Small intestine (tissue), 7 donors: ENCODE measurements at regions not wholly inside any gene's neighbourhood (a gene's known extent, or its start where the extent isn't known, plus 50 kb on each side); places are given as distances from the start of the nearest gene placed in this dataset.
"Not testable (repeated sequence)": the region's sequence is repeated elsewhere in the genome, so short reads cannot be mapped to it uniquely, and the experiment has no call there.

Experiments
- DNase-seq, 2 donors: peaks; one replicate each; pipeline versions ENCODE4 v3.0.0 to v3.0.0-alpha.2; 2013
- FAIRE-seq: peaks from 2 replicates; lab custom pipeline; 2012; peaks lifted over from hg19 to GRCh38; lab: Jason Lieb, UNC
- H3K27ac ChIP-seq, 3 donors: one replicate each; pipeline ENCODE4 v1.5.1; 2013; ENCODE audit warnings: low read length in 2 of 3, mild to moderate bottlenecking in 2 of 3, control low read depth in 1 of 3, inconsistent platforms in 1 of 3, low read depth in 1 of 3, moderate library complexity in 1 of 3
- H3K27me3 ChIP-seq, 3 donors: one replicate each; pipeline ENCODE4 v1.6.1; 2013; ENCODE audit warnings: low read length in 3 of 3, inconsistent platforms in 1 of 3; ENCODE audit not compliant: control insufficient read depth in 3 of 3, insufficient read depth in 3 of 3
- H3K36me3 ChIP-seq, 3 donors: one replicate each; pipeline ENCODE4 v1.6.1; 2013; ENCODE audit warnings: low read length in 3 of 3, inconsistent platforms in 1 of 3, low read depth in 1 of 3, mild to moderate bottlenecking in 1 of 3, moderate library complexity in 1 of 3; ENCODE audit not compliant: control insufficient read depth in 3 of 3, insufficient read depth in 2 of 3
- H3K4me1 ChIP-seq, 3 donors: one replicate each; pipeline ENCODE4 v1.6.1; 2013; ENCODE audit warnings: low read length in 2 of 3, inconsistent platforms in 1 of 3, low read depth in 1 of 3, mild to moderate bottlenecking in 1 of 3, moderate library complexity in 1 of 3; ENCODE audit not compliant: control insufficient read depth in 3 of 3, insufficient read depth in 2 of 3
- H3K4me3 ChIP-seq, 3 donors: one replicate each; pipeline ENCODE4 v1.5.1; 2013; ENCODE audit warnings: low read length in 3 of 3, control low read depth in 1 of 3, inconsistent platforms in 1 of 3, low read depth in 1 of 3, mild to moderate bottlenecking in 1 of 3, moderate library complexity in 1 of 3
- H3K9me3 ChIP-seq, 2 donors: one replicate each; pipeline ENCODE4 v1.6.1; 2013; ENCODE audit warnings: low read depth in 1 of 2, low read length in 1 of 2; ENCODE audit not compliant: control insufficient read depth in 2 of 2, insufficient read depth in 1 of 2
- WGBS, 3 donors: extraction: QIAGEN DNeasy Blood & Tissue Kit; methylation state at CpG; one replicate each; pipeline ENCODE4 v1.1.7; 2013; 5-methylcytosine and 5-hydroxymethylcytosine counted together
- donor health status: healthy with polysubstance abuse.
- donor health status: control.
- donor health status: control.
- donor health status: Bipolar disorder and iron deficiency.
- donor health status: healthy.

DNA sequence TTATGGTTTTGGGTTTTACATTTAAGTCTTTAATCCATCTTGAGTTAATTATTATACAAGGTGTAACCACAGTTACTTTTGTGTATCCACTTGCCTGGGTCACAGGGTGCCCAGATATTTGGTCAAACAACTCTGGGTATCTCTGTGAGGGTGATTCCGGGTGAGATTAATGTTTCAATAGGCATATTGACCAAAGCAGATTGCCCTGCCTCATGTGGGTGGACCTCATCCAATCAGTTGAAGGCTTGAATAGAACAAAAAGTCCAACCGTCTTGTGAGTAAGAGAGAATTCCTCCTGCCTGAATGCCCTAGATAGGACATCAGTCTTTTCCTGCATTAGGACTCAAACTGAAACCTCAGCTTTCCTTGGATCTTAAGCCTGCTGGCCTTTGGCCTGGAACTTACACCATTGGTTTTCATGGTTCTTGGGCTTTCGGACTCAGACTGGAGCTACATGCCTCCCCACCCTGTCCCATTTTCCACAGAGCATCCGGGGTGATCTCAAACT, 68.9 kb upstream of the ST8SIA6 start:
- H3K9me3 ChIP-seq: no peaks in the 10 kb centered on the region
- WGBS, 3 donors: 69 to 82% (median 75%) methylated on average over 4 of the region's 4 CpGs
- H3K4me3 ChIP-seq: no peak overlapping the region
- FAIRE-seq (no peak), DNase-seq (no peak)
- H3K36me3 ChIP-seq: no peaks in the 10 kb centered on the region
- H3K27me3 ChIP-seq: no peaks in the 10 kb centered on the region
- H3K4me1 ChIP-seq: no peaks in the 10 kb centered on the region
- H3K27ac ChIP-seq: no peak overlapping the region

DNA sequence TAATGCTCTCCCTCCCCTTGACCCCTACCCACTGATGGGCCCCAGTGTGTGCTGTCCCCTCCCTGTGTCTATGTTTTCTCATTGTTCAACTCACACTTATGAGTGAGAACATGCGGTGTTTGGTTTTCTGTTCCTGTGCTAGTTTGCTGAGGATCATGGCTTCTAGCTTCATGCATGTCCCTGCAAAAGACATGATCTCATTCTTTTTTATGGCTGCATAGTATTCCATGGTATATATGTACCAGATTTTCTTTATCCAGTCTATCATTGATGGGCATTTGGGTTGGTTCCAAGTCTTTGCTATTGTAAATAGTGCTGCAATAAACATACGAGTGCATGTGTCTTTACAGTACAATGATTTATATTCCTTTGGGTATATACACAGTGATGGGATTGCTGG, 67.9 kb upstream of the ST8SIA6 start:
- not testable (repeated sequence) for H3K27ac ChIP-seq, DNase-seq, H3K4me3 ChIP-seq, H3K27me3 ChIP-seq, H3K4me1 ChIP-seq, H3K9me3 ChIP-seq, H3K36me3 ChIP-seq, FAIRE-seq
- WGBS, 3 donors: 62 to 71% (median 66%) methylated on average over 2 of the region's 2 CpGs

DNA sequence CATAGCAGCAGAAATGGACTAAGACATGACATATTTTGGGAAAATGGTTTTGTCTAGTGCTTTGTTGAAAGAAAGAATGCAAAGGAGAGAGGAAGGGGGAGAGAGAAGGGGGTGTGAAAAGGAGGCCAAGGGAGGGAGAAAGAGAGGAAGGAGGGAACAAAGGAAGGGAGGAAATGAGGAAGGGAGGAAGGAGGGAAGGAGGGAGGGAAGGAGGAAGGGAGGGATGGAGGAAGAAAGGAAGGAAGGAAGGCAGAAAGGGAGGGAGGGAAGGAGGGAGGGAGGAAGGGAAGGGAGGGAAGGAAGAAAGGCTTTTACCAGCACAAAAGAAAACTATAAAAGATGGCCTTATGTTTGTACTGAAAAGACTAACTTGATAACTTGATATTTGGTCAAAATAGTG, 65.1 kb upstream of the ST8SIA6 start:
- Histone ChIP-seq H3K4me3 (no peak overlapping the region), H3K9me3 (peaks cover 0 to 3% of the 10 kb centered on the region in 2 donors), H3K36me3 (no peaks in the 10 kb centered on the region), H3K27me3 (no peaks in the 10 kb centered on the region), H3K27ac (no peak overlapping the region), H3K4me1 (no peaks in the 10 kb centered on the region)
- no peak for FAIRE-seq
- no peak for DNase-seq

DNA sequence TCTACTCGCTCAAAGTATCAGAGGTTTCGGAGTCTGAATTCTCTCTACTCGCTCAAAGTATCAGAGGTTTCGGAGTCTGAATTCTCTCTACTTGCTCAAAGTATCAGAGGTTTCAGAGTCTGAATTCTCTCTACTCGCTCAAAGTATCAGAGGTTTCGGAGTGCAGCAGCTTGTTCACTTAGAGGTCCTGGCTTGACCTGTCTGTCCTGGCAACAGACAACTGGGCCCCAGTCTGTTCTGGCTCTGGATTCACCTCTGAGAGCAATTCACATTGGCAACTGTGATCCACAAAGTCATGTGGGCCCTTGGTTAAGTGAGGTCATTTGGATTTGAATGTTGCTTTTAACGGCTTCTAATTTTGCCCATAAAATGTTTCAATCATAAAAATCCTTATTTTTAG, 63.9 kb upstream of the ST8SIA6 start:
- no peak for DNase-seq
- H3K9me3 ChIP-seq: peaks cover 0 to 3% of the 10 kb centered on the region in 2 donors
- WGBS, 3 donors: 91 to 96% (median 95%) methylated on average over 7 of the region's 7 CpGs
- no peaks in the 10 kb centered on the region for H3K27me3 ChIP-seq
- FAIRE-seq: no peak
- no peaks in the 10 kb centered on the region for H3K36me3 ChIP-seq
- no peaks in the 10 kb centered on the region for H3K4me1 ChIP-seq
- H3K27ac ChIP-seq: no peak overlapping the region
- no peak overlapping the region for H3K4me3 ChIP-seq

DNA sequence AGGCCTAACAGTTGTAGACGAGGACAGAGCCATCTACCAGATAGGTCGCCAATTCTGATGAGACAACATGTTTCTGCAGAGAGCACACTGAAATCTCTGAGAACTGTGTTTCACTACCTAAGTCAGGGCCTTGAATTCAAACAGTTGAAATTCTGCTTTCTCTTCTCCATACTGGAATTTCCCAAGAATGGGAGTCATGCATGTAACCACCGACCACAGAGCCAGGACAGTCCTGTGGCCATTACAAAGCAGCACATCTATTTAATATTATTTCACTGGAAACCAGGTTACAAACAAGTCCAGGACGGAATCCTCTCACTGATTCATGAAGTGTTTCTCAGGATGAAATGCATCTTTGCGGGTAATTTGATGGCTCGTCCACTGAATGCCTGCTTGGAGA, 62.0 kb upstream of the ST8SIA6 start:
- Histone ChIP-seq H3K9me3 (peaks cover 0 to 3% of the 10 kb centered on the region in 2 donors), H3K4me1 (no peaks in the 10 kb centered on the region), H3K4me3 (no peak overlapping the region), H3K27me3 (no peaks in the 10 kb centered on the region), H3K27ac (no peak overlapping the region), H3K36me3 (no peaks in the 10 kb centered on the region)
- DNase-seq (no peak), FAIRE-seq (no peak)
- 83 to 93% (median 85%) methylated on average over 6 of the region's 6 CpGs for WGBS, 3 donors

DNA sequence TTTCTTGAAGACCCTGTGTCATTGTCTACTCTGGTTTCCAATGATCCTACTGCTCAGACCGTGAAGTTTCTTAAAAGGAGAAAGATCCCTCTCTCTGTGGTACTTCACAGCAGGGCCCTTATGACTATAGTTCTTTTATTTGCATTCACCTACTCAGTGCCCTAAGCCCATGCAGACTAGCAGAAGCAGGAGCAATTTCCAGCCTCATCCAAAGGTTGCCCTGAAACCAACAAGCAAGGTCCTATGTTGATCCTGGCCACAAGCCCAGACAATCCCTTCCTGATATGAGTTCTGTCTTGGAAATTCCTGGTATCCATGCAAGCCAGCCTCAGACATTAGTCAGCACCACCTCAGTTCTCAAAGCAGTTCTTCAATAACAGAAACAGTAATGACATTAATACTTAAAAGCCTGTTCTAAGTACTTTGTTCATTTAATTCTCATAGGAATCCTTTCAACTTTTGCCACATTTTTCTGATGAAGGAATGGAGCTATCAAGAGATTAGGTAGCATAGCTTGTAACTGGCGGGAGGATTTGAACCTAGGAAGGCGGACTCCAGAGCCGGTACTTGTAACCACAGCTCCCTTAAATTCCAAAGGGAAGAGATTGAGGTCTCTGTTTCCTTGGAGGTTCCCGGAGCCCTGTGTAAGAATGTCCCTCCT, 58.1 kb upstream of the ST8SIA6 start:
- Histone ChIP-seq H3K4me3 (no peak overlapping the region), H3K27ac (no peak overlapping the region), H3K9me3 (peaks cover 0 to 3% of the 10 kb centered on the region in 2 donors), H3K36me3 (no peaks in the 10 kb centered on the region), H3K27me3 (no peaks in the 10 kb centered on the region), H3K4me1 (no peaks in the 10 kb centered on the region)
- no peak for FAIRE-seq
- WGBS, 3 donors: 54 to 69% (median 58%) methylated on average over 5 of the region's 5 CpGs
- DNase-seq: peak; percentile 27 to 73

DNA sequence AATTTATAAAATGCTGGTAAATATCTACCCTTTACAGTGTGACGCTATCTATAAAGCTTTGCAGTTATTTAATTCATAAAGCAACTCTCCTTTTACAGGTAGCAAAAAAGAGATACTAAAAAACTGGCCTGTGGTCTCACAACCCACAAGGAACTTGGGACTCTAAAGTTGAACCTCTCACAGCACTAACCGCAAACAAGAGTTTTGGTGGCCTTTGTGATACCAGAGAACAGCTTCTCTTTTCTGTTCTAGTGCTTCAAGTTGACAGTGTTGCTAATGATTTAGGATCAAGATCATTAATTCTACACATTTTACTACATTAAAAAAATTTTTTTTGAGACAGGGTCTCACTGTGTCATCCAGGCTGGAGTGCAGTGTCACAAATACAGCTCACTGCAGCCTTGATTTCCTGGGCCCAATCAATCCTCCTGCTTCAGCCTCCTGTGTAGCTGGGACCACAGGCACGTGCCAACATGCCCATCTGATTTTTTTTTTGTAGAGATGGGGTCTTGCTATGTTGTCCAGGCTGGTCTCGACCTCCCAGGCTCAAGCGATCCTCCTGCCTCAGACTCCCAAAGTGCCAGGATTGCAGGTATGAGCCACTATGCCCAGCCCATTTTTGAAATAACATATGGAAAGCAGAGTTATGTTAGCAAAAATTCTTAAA, 56.0 kb upstream of the ST8SIA6 start:
- Histone ChIP-seq H3K36me3 (no peaks in the 10 kb centered on the region), H3K9me3 (peaks cover 0 to 2% of the 10 kb centered on the region in 2 donors), H3K4me3 (no peak overlapping the region), H3K27me3 (no peaks in the 10 kb centered on the region), H3K27ac (no peak overlapping the region), H3K4me1 (no peaks in the 10 kb centered on the region)
- FAIRE-seq (no peak), DNase-seq (no peak)
- 76 to 90% (median 81%) methylated on average over 5 of the region's 5 CpGs for WGBS, 3 donors

DNA sequence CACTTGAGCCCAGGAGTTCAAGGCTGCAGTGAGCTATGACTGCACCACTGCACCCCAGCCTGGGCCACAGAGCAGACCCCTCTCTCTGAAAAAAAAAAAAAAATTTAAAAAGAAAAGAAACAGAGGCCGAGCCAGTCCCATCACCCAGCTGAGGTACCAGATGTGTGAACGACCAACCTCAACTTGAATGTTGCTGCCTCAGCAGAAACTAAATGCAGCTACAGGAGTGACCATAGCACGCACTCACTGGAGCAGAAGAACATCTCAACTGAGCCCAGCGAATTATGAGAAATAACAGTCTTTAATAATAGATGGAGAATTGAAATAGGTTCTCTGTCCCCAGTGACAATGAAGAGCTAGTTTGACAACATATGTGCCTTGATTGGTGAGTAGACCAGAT, 53.1 kb upstream of the ST8SIA6 start:
- Histone ChIP-seq H3K4me3 (no peak overlapping the region), H3K27ac (no peak overlapping the region), H3K9me3 (no peaks in the 10 kb centered on the region), H3K27me3 (no peaks in the 10 kb centered on the region), H3K36me3 (no peaks in the 10 kb centered on the region), H3K4me1 (no peaks in the 10 kb centered on the region)
- 95 to 96% (median 95%) methylated on average over 4 of the region's 4 CpGs for WGBS, 3 donors
- DNase-seq: no peak
- FAIRE-seq: no peak
